AML-193 (cell line): ENCODE measurements at regions not wholly inside any gene's neighbourhood (a gene's known extent, or its start where the extent isn't known, plus 50 kb on each side); places are given as distances from the start of the nearest gene placed in this dataset.

Source experiments
- DNase-seq, 2 experiments: peaks; one replicate each; lab custom pipeline; 2025; lab: John Stamatoyannopoulos, UW

- DNase-seq: no peak
Observed at GRCh38 chr3:153078826-153079225, 83.2 kb upstream of the RAP2B start.

GRCh38 chr3:153079386-153079785, 82.6 kb upstream of the RAP2B start:
- DNase-seq: no peak

- peak in 1 of 2 experiments; percentile 25 for DNase-seq
Observed at GRCh38 chr3:153080778-153081240, 81.2 kb upstream of the RAP2B start.

GRCh38 chr3:153084431-153084830, 77.6 kb upstream of the RAP2B start:
- no peak for DNase-seq

GRCh38 chr3:153087595-153088566, 74.1 kb upstream of the RAP2B start:
- DNase-seq: no peak

GRCh38 chr3:153089620-153090019, 72.4 kb upstream of the RAP2B start:
- no peak for DNase-seq

- no peak for DNase-seq
Observed at GRCh38 chr3:153090973-153091372, 71.1 kb upstream of the RAP2B start.

- DNase-seq: no peak
Observed at GRCh38 chr3:153093629-153094028, 68.4 kb upstream of the RAP2B start.

- no peak for DNase-seq
Observed at GRCh38 chr3:153094386-153094785, 67.6 kb upstream of the RAP2B start.

GRCh38 chr3:153095441-153095840, 66.6 kb upstream of the RAP2B start:
- no peak for DNase-seq

- no peak for DNase-seq
Observed at GRCh38 chr3:153096731-153097131, 65.3 kb upstream of the RAP2B start.

- DNase-seq: no peak
Observed at GRCh38 chr3:153097213-153097612, 64.8 kb upstream of the RAP2B start.

GRCh38 chr3:153099131-153099530, 62.9 kb upstream of the RAP2B start:
- no peak for DNase-seq

- DNase-seq: peak; percentile 37
Observed at GRCh38 chr3:153103406-153103945, 58.5 kb upstream of the RAP2B start.

GRCh38 chr3:153110041-153110440, 52.0 kb upstream of the RAP2B start:
- no peak for DNase-seq

GRCh38 chr3:153111016-153111415, 51.0 kb upstream of the RAP2B start:
- DNase-seq: no peak
